DMS53 (cell line): ENCODE measurements at regions not wholly inside any gene's neighbourhood (a gene's known extent, or its start where the extent isn't known, plus 50 kb on each side); places are given as distances from the start of the nearest gene placed in this dataset.

Experiments
- DNase-seq: peaks from one replicate; lab custom pipeline; 2025; lab: John Stamatoyannopoulos, UW

DNA sequence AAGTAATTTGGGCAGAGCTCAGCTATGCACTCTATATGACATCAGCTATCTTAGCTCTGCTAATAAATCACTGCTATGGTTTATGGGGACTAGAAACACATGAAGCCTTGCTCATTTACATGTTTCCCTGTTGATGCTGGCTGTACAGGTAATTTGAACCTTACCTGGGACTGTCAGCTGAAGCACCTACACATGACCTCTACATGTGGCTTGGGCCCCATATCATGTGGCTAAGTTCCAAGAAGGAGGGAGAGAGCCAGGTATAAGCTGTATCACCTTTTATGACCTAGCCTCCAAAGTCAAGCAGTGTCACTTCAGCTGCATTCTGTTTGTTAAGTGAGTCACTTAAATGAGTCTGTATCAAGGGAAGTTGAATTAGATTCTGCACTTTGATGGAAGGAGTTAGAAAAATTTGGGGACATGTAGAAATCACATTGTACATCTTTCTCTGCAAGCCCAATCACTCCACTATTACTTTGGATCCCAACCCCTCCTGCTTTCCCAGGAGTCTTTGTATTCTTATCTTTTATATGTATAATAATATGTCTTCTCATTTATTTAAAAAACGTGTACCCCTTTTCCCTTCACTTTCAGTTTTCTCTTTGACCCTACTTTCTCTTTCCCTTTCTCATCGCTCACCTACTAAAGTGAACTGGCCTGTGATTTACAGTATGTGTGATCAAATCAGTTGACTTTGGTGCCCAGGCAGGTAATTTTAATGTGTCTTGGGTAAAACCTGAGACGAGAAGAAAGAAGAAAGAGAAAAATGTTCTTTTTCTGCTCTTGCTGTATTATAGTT, 53.4 kb upstream of the PRKACB start:
- peak; percentile 95 for DNase-seq

DNA sequence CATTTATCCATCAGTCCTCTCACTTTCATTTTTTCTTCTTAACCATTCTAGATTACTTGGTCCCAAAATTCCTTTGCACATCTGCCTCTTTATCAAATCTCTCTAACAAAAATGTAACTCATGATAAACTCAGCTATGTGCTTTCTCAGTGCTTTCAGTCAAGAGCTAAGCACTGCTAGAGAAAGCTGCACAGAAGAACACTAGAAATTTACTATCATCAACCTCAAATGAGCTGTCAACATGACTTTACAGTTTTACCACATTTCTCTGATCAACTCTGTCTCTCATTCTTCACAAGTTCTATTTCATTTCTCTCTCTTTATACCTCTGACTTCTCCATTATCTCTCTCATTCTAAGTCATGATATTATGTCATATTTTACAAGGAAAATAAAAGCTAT, 54.2 kb upstream of the PRKACB start:
- peak; percentile 14 for DNase-seq

DNA sequence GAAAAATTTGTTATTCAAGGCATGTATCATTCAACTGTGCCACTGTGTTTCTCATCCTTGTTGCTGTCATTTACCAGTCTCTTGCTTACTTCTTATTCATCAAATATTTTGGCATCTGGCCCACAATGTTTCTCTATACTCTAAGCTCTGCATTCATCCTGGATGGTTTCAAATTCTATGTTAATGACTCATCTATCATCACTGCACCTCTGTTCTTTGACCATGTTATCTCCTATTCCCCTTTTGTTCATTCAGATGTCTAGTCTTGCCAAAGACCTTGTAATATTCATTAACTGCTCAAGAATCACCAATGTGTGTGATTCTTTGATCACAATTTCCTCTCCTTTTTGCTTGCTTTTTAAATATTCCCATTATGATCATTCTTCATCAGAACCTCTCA, 54.6 kb upstream of the PRKACB start:
- DNase-seq = peak; percentile 67

DNA sequence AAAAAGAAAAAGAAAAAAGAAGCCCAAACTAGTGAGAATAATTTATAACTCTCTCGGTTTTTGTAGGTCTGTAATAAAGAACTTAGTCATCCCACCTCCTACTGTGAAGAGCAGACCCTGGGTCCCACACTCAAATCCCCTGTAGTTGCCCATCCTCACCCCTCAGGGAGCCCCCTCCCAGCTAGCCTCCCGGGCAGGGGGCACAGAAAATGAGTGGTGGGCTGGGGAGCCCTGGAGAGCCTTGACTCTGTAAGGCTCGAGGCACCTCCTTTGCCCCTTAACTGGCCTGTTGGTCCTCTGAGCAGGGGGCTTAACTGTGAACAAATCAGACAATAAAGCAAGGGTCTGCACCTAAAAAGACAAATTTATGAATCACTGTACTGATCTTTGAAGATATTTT, 57.5 kb upstream of the PRKACB start:
- no peak for DNase-seq

DNA sequence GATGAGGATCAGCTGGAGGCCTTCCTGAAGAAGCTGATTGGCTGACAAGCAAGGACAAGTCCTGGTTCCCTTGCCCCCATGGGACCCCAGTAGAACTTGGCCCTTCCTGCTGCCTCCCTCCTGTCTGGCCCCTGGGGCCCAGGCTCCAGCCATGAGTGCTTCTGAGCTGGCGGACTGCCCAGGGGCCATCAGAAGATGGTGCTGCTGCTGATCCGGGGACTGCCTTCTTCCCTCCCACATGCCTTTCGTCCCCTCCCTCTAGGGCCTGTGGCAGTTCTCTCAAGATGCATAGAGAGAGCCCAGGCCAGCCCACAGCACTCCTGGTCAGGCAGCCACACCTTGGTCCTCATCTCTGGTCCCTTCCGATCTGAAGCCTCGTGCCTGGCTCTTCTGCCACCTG, 57.9 kb upstream of the PRKACB start:
- DNase-seq = no peak

DNA sequence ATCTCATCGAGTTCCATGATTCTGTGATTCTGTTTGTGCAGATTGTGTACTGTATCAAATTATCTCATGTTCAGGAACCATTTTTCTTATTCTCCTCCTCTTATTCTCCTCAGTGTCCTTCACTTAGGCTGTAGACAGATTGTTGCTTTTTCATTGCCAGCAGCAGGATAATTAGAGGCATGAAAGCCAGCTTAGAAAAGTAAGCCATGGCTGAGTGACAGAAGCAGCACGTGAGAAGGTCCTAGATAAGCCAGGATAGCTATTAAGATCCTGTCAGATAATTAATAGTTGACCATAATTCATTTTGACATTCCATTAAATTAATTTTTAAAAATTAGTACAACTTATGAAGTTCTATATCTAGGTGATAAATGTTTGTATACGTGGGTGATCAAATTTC, 60.8 kb upstream of the PRKACB start:
- DNase-seq = no peak

DNA sequence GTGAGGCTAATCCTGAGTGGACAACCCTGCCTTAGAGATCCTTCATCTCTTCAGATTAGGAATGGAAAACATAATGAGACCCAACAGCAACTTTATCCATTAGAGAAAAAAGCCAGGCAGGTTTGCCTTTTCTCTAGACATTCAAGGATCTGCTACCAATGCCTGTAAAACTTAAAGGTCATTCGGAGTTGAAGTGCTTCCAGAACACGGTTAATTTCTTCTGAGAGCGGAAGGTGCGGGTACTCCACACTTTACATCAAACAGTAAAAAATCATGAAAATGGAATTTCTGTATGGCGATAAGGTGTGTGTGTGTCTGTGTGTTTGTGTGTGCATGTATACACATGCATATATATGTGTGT, 65.2 kb upstream of the PRKACB start:
- no peak for DNase-seq

DNA sequence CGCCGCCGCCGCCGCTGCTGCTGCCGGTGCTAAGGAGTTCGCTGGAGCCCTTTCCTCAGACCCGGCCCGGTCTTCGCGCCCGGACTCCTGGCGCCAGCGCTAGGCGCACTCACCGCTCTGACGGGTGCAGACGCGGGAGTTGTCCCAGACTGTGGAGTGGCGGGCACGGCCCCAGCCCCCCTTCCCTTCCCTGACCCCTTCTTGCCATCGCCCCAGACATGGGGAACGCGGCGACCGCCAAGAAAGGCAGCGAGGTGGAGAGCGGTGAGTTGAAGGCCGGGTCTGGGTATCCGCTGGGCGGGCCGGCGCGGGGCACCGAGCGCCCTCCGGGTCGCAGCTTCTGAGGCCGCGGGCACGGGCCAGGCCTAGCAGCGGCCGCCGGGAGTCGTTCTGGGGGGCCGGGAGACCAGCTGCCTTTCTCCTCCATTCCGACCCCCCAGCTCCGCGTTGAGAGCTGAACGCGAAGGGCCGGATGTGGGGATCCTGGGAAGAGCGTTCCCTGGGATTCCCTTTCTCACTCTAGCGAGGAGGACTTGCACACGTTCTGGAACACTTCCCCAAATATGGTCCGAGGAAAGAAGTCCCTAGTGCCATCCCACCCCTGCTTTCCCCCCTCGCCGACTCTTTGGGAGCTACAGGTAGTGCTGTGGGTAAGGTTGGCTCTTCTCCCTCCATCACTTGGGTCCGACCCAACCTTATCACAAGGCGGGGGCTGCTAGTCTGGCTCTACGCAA, 65.8 kb upstream of the PRKACB start:
- peak; percentile 81 for DNase-seq

DNA sequence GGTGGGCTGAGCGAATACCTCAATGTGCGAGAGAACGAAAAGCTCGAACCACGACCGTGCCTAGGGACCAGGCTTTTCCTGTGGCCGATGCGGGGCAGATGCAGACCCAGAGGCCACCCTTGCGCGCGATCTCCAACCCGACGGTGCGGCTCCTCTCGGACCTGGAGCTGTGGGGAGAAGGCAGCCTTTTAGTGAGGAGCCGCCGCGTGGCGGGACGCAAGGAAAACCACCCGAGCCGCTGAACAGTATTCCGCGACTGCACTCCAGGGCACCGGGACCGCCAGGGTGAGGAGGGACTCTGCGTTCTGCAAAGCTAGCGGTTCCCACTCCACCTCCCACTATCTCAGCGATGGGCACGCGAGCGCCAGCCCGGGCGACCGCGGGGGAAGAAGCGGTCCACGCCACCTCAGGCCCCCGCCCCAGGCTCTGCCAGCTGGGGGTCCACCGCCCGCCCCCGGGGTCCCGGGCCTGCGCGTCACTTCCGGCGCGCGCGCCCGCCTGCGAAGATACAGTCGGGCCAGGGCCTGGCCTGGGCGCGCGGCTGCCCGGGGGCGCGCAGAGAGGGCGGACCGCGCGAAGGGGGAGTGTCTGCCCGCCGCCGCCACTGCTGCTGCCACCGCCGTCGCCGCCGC, 66.5 kb upstream of the PRKACB start:
- peak; percentile 90 for DNase-seq

DNA sequence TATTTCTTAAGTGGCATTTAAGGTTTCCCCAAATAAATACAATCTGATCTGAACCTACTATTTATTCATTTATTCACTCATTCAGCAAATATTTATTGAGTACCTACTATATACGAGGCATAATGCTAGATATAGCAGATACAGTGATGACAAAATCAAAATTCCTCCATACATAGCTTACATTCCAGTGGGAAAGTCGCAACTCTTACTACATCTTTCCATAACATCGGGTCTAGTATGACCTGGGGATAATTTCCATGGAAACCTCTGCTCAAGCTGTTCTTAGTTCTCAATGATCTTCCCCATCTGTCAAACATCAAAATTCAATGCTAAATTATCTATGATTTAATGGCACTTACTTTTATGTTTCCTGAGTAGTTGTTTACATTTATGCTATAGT, 70.8 kb upstream of the PRKACB start:
- no peak for DNase-seq

DNA sequence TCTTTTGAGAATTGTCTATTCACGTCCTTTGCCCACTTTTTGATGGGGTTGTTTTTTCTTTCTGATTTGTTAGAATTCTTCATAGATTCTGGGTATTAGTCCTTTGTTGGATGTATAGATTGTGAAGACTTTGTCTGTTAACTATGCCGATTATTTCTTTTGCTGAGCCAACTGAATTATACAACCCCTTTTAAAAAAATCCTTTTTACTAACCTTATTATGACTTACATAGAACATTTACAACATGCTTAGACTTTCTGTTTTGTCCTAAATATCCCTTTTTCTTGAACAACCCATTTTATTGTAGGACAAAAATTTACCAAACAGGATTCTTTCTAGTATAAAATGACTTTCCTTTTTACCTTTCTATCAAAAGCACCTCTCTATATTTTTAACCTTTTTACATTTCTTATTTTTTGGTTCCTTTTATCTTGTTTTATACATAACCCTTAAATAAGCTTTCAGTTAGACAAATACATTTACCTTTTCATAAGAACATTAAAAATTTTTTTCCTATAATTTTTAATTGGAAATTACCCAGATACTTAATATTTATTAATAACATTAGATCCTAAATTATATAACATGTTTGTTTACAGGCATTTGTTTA, 70.4 kb upstream of the TTLL7 start:
- peak; percentile 67 for DNase-seq

DNA sequence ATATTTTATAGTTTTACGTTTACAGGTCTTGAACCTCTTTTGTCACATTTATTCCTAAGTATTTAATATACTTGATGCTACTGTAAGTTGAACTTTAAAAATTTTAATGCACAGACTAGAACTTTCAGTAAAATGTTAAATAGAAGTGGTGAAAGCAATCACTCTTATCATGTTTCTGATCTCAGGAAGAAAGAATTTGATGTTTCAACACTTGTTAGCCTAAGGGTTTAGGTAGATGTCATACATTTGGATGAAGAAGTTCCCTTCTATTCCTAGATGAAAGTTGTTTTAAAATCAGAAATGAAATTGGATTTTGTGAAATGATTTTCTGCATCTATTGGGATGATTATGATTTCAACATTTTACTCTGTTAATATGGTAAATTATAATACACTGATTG, 63.6 kb upstream of the TTLL7 start:
- no peak for DNase-seq

DNA sequence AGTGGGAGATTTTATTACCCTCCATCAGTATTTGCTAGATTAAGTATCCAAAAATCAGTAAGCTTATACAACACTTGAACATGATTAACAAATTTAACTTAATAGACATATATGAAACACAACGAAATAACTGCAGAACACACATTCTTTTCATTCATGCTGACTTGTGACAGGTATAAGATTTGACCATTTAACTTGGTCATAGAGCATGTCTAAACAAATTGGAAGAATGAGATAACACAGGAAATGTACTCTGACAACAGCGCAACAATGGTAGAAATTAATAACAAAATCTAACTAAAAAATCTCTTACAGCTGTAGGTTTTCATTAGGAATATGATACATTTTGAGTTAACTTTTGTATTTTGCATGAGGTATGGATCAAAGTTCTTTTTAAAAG, 62.4 kb upstream of the TTLL7 start:
- DNase-seq = peak; percentile 24

DNA sequence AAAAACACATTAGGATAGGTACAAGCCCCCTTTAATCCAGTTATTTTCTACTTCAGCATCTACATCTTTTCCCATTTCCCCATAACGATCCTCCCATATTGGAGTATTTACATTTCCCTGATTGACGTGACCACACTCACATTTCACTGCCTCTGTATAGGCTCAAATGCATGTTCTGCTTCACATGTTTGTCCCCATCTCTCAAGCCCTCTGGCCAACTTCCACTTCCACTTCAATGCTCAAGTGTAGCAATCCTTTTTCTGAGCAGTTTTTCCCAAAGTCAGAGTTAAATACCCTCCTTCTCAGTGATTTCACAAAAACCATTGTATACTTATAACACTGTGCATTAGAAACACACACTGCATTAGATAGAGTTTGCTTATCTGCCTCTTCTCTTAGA, 61.8 kb upstream of the TTLL7 start:
- DNase-seq = peak; percentile 72

DNA sequence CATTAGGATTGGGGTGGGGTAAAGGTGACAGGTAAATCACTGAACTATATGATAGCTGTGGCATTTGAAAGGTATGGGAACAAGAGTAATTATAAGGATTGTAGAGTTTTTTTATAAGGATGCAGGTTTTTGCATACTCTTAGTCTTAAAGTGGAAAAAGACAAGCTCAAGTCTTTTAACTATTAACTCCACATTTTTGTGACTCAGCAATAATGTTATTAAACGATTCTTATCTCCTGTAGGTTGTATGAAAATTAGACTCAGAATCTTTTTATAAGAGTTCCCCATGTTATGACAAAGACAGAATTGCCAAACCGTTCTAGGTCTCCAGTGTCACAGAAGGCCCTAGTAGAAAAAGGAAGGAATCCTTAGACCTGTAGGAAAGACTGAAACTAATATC, 49.9 kb upstream of the TTLL7 start:
- no peak for DNase-seq
